ENCODE measurements at regions not wholly inside any gene's neighbourhood (a gene's known extent, or its start where the extent isn't known, plus 50 kb on each side); places are given as distances from the start of the nearest gene placed in this dataset.

GRCh38 chr2:13057671-13058070 lies 340.9 kb downstream of the TRIB2 start:
- no peak for DNase-seq (ENCODE audit: low read depth, low spot score)
- no peak for ATAC-seq
- CTCF ChIA-PET, result interaction anchor here (0.8 to 0.9 kb wide), 2 partner anchors 11 to 139 kb away, joined by 3 to 4 read pairs; no protein-coding TSS in a partner anchor
- in situ Hi-C loops (cut with MboI) (loop anchor here (10.0 kb wide), 1 partner anchor 1847 kb away; no protein-coding TSS in a partner anchor), intact Hi-C loops (cut with micrococcal nuclease; ENCODE audit: unreplicated experiment) (loop anchor here (5.0 to 10.0 kb wide), 2 partner anchors 135 to 1637 kb away; no protein-coding TSS in a partner anchor)
- H3K9ac ChIP-seq (ENCODE audit: control insufficient read depth, insufficient read depth, low read length), result no peak overlapping the region
- H3K27me3 ChIP-seq (replicated peaks in 1 of 2; ENCODE audit: control insufficient read depth in 2 of 2, insufficient read depth in 2 of 2, low read length in 1 of 2), result no peaks in the 10 kb centered on the region
- no peak for FAIRE-seq
- H3K27ac ChIP-seq (ENCODE audit: control insufficient read depth, insufficient read depth), result no peak overlapping the region
- H3K4me2 ChIP-seq (ENCODE audit: control insufficient read depth, insufficient read depth), result no peak overlapping the region
- SMC1A ChIA-PET (ENCODE audit: uncharacterized antibody, unreplicated experiment), result interaction anchor here (1.6 kb wide), 1 partner anchor 32 kb away, joined by 3 read pairs; no protein-coding TSS in a partner anchor
- POLR2A ChIA-PET, result no interaction called here
- no peak overlapping the region for H3K4me3 ChIP-seq
- no peaks in the 10 kb centered on the region for H3K79me2 ChIP-seq (ENCODE audit: control insufficient read depth, insufficient read depth, low read length)
- BruUV-seq (replicated peaks), result no TSS peak
- no peaks in the 10 kb centered on the region for H3K36me3 ChIP-seq (ENCODE audit: control insufficient read depth in 2 of 2, insufficient read depth in 2 of 2, low read length in 1 of 2)
- RAD21 ChIA-PET (ENCODE audit: unreplicated experiment), result no interaction called here
- no peaks in the 10 kb centered on the region for H4K20me1 ChIP-seq (ENCODE audit: control insufficient read depth, insufficient read depth)
- no peaks in the 10 kb centered on the region for H3K9me3 ChIP-seq (replicated peaks; ENCODE audit: control insufficient read depth, insufficient read depth, low read length)
- no peaks in the 10 kb centered on the region for H3K4me1 ChIP-seq (ENCODE audit: control insufficient read depth, insufficient read depth, low read length)
- no peak overlapping the region for H2AFZ ChIP-seq (ENCODE audit: control insufficient read depth, low read depth, low read length)
- TF ChIP-seq, protein P1, sequence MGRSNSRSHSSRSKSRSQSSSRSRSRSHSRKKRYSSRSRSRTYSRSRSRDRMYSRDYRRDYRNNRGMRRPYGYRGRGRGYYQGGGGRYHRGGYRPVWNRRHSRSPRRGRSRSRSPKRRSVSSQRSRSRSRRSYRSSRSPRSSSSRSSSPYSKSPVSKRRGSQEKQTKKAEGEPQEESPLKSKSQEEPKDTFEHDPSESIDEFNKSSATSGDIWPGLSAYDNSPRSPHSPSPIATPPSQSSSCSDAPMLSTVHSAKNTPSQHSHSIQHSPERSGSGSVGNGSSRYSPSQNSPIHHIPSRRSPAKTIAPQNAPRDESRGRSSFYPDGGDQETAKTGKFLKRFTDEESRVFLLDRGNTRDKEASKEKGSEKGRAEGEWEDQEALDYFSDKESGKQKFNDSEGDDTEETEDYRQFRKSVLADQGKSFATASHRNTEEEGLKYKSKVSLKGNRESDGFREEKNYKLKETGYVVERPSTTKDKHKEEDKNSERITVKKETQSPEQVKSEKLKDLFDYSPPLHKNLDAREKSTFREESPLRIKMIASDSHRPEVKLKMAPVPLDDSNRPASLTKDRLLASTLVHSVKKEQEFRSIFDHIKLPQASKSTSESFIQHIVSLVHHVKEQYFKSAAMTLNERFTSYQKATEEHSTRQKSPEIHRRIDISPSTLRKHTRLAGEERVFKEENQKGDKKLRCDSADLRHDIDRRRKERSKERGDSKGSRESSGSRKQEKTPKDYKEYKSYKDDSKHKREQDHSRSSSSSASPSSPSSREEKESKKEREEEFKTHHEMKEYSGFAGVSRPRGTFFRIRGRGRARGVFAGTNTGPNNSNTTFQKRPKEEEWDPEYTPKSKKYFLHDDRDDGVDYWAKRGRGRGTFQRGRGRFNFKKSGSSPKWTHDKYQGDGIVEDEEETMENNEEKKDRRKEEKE (IDR thresholded peaks at IDR 0.05), result no peak
- TF ChIP-seq NR2C1 (IDR thresholded peaks at IDR 0.05) (no peak), NFIC (IDR thresholded peaks at IDR 0.05; ENCODE audit: low read depth, low read length) (no peak), CEBPZ (IDR thresholded peaks at IDR 0.05; ENCODE audit: low read depth, low read length) (no peak), POLR2A (IDR thresholded peaks at IDR 0.05; ENCODE audit: low read depth, low read length) (no peak), CHD2 (IDR thresholded peaks at IDR 0.05; ENCODE audit: borderline replicate concordance, low read depth, low read length) (no peak), E2F8 (IDR thresholded peaks at IDR 0.05; ENCODE audit: low read depth, partially characterized antibody) (no peak), SUZ12 (IDR thresholded peaks at IDR 0.05; ENCODE audit: unreplicated experiment) (no peak), BACH1 (IDR thresholded peaks at IDR 0.05; ENCODE audit: borderline replicate concordance) (no peak), ZNF622 (IDR thresholded peaks at IDR 0.05) (no peak), HDAC2 (IDR thresholded peaks at IDR 0.05) (no peak)
- TF ChIP-seq, protein P2, sequence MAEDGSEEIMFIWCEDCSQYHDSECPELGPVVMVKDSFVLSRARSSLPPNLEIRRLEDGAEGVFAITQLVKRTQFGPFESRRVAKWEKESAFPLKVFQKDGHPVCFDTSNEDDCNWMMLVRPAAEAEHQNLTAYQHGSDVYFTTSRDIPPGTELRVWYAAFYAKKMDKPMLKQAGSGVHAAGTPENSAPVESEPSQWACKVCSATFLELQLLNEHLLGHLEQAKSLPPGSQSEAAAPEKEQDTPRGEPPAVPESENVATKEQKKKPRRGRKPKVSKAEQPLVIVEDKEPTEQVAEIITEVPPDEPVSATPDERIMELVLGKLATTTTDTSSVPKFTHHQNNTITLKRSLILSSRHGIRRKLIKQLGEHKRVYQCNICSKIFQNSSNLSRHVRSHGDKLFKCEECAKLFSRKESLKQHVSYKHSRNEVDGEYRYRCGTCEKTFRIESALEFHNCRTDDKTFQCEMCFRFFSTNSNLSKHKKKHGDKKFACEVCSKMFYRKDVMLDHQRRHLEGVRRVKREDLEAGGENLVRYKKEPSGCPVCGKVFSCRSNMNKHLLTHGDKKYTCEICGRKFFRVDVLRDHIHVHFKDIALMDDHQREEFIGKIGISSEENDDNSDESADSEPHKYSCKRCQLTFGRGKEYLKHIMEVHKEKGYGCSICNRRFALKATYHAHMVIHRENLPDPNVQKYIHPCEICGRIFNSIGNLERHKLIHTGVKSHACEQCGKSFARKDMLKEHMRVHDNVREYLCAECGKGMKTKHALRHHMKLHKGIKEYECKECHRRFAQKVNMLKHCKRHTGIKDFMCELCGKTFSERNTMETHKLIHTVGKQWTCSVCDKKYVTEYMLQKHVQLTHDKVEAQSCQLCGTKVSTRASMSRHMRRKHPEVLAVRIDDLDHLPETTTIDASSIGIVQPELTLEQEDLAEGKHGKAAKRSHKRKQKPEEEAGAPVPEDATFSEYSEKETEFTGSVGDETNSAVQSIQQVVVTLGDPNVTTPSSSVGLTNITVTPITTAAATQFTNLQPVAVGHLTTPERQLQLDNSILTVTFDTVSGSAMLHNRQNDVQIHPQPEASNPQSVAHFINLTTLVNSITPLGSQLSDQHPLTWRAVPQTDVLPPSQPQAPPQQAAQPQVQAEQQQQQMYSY (CRISPR knock-in tag; IDR thresholded peaks at IDR 0.05), result no peak
